IPS-NIHi7 (cell line): ENCODE measurements at regions not wholly inside any gene's neighbourhood (a gene's known extent, or its start where the extent isn't known, plus 50 kb on each side); places are given as distances from the start of the nearest gene placed in this dataset.
"Not testable (repeated sequence)": the region's sequence is repeated elsewhere in the genome, so short reads cannot be mapped to it uniquely, and the experiment has no call there.

Experiments
- DNase-seq: peaks from one replicate; pipeline ENCODE4 v3.0.0; 2012; ENCODE audit warnings: mixed read lengths; ENCODE audit errors: extremely low spot score

DNA sequence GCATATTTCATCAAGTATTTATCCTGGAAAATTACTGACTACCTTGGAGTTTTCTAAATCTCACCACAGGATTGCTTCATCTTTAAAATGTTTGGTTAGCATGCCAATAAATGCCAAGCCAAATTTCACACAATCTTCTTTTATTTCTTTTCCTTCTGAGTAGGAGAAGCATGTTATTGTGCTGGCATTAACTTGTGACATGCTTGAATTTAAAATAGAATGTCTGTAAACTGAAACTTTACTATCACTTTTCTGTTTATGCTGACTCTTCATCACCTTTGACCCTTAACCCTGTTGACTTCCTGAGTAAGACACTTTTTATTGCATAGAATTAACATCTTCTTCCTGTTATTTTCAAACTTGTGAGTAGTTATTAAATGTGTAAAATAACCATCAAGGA, 56.2 kb upstream of the LRRTM4 start:
- DNase-seq, result no peak

- no peak for DNase-seq
Measured at GRCh38 chr2:77579076-77579769, 57.0 kb upstream of the LRRTM4 start.

DNA sequence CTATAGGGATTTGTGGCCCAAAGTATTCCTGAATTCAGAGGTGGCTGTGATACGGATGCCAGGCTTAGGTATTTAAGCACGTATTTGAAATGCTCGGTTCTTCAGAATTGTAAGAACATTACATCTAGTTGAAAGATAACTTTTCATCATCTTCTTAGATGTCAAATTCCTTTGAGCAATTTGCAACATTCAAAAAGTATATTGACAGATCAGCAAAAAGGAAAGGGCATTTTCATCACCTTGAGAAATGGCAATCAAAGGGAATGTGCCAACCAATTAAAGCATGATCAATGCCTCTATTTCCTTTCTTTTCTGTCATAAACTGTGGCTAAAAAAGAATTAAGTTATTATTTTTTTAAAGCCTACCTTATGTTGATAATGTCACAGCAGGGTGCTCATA, 66.3 kb upstream of the LRRTM4 start:
- no peak for DNase-seq

GRCh38 chr2:77590298-77590917, 68.2 kb upstream of the LRRTM4 start:
- DNase-seq, result no peak

- not testable (repeated sequence) for DNase-seq
Measured at GRCh38 chr2:77592955-77593354, 70.8 kb upstream of the LRRTM4 start.

GRCh38 chr2:77602771-77603170, 80.6 kb upstream of the LRRTM4 start:
- DNase-seq, result no peak

DNA sequence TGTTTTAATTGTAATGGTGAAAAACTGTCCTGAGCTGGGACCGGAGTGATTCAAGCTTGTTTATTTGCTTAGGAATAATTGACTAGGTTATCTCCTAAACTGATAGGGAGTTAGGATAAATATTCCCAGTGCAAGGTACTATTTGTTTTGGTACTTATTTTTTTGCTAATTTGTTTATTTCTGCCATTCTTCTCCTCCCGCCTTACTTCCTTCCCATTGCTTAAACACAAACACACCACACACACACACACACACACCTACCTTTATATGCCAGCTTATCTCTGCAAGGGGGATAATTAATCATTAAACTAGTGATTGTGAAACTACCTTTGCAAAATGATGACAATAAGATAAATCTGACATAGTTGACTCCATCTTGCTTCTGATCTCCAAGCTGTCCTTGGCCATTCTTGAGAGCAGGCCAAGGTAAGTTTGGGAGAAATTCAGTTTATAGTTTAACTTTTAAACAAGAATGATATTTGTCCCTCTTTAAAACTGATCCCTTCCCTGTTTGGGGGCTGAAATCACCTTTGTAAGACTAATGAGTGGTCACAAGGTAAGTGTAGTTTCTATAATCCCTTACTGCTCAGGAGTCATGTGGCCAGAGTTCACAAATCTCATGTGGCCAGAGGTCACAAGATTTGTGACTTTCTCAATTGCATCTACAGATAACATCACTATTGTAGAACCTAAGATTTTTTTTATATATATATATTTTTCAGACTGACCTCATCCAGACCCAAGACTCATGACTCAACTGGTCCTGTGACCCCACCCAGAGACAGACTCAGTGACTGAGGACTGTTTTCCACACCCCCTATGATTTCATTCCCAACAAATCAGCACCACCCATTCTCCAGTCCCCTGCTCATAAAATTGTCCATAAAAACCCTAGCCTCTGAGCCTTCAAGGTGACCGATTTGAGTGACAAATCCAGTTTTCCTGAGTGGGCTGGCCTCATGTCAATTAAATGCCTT, 83.1 kb upstream of the LRRTM4 start:
- DNase-seq, result no peak

- no peak for DNase-seq
Measured at GRCh38 chr2:77608510-77608909, 86.3 kb upstream of the LRRTM4 start.

DNA sequence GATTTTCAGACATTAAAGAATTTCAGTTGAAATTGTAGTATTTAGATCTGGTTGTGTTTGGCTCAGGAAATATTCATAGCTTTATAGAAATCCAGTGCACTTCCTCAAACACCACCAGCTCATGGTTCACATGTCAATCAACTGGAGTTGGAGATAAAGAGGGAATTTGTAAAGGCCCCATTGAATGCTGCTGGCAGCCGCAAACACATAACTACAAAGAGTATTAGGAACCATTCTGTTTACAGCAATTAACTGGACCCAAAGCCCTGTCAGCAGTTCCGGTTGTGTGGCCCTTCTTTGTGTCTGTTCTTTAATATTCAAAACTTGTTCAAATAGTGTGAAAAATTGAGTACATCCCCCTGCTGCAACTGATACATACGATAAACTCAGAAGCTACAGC, 107.4 kb upstream of the LRRTM4 start:
- DNase-seq, result no peak

- no peak for DNase-seq
Measured at GRCh38 chr2:77631007-77631406, 108.8 kb upstream of the LRRTM4 start.

- DNase-seq, result no peak
Measured at GRCh38 chr2:77633601-77634000, 111.4 kb upstream of the LRRTM4 start.

DNA sequence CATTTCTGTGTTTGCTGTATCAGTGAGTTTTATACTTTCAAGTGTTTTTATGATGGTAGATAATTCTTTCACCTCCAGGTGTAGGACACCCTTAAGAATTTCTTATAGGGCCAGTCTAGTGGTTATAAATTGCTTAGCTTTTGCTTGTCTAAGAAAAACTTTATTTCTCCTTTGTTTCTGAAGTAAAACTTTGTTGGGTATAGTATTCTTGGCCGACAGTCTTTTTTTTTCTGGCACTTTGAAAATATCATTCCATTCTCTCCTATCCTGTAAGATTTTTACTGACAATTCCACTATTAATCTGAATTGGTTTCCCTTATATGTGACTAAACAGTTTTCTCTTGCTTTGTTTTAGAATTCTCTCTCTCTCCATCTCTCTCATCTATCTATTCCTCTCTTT, 118.7 kb upstream of the LRRTM4 start:
- DNase-seq, result no peak

- DNase-seq, result no peak
Measured at GRCh38 chr2:77642339-77642738, 120.2 kb upstream of the LRRTM4 start.

- no peak for DNase-seq
Measured at GRCh38 chr2:77649856-77650255, 127.7 kb upstream of the LRRTM4 start.

DNA sequence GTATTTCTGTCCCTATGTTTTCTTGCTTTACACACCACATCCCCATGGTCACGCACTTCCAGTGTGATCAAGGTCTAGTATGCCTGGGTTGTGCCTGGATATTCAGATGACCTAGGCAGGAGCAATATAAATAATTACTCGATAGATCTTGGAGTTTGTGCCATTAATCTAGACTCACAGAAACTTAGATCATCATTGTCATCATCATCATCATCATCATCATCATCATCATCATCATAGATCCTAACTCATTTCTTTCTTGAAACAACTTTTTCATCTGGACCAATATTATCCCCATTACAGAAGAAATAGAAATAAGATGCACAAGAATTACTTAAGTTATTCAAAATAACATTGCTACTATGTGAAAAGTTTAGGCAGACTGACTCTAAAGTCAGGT, 130.3 kb upstream of the LRRTM4 start:
- no peak for DNase-seq

GRCh38 chr2:77664491-77664890, 142.3 kb upstream of the LRRTM4 start:
- no peak for DNase-seq

DNA sequence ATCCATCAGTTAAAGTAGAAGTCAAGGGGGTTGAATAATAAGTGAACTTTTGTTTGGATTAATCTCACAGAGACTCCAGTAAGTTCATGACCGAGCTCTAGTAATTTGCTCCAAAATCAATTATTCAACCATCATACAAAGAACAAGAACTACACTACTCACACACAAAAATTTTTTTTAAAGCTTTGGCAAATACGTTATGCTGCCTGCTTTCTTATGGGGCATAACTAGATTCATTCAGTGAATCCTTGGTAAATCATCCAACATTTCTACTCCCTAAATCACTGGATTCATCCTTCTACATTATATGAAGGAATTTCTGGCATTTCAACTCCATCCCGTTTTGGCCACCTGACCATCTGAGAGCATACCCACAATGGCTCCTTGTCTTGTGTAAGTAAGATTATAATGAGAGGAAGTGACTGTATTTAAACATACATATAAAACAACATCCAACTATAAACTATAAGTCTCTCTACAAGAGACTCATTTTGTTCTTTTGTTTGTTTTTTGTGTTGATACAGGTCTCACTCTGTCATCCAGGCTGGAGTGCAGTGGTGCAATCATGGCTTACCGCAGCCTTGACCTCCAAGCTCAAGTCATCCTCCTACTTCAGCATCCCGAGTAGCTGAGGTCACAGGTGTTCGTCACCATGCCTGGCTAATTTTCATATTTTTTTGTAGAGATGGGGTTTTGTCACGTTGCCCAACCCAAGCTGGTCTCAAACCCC, 144.2 kb upstream of the LRRTM4 start:
- DNase-seq, result no peak

- DNase-seq, result not testable (repeated sequence)
Measured at GRCh38 chr2:77684543-77685319, 162.6 kb upstream of the LRRTM4 start.

DNA sequence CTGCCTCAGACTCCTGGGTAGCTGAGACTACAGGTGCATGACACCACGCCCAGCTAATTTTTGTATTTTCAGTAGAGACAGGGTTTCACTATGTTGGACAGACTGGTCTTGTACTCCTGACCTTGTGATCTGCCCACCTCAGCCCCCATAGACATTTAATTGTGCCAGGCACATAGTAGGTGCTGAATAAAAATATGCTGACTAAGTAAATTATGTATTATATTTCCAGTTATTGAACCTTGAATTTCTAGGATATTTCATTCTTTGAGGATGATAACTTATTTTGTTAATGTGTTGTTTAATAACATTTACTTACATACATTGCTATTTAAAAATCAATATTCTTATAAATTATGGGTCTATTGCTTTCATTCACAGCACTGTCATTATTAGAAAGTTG, 190.4 kb upstream of the LRRTM4 start:
- DNase-seq, result no peak

DNA sequence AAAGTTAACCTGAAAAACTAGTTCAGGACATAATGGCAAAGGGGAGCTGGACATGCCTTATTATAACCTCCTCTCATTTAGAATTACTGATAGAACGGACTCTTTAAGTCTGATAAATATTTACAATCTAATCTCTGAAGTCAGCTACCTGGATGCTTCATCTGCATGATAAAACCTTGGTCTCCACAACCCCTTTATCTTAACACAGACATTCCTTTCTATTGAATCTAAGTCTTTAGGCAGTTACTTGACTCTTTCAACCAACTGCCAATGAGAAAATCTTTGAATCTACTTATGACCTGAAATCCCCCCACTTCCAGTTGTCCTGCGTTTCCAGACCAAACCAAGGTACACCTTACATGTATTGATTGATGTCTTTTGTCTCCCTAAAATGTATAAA, 191.2 kb upstream of the LRRTM4 start:
- no peak for DNase-seq

DNA sequence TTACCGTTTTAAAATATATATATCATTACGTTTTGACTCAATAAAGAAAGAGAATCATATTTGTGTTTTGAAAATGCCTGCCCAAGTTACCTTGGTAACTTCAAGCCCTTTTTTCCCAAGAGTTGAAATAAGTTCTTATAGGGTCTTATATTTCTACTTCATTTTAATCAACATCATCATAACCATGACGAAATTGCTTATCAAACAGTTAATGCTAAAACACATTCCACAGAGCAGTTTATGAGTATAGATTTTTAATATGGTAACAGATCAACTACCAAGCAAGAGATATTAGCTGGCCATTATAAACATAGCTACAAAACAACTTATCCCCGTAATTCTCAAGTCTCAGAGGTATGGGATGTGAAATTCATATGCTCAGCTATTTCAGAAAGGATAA, 197.9 kb upstream of the LRRTM4 start:
- no peak for DNase-seq
